LoVo (cell line): ENCODE measurements at regions not wholly inside any gene's neighbourhood (a gene's known extent, or its start where the extent isn't known, plus 50 kb on each side); places are given as distances from the start of the nearest gene placed in this dataset.

ENCODE experiments used
- DNase-seq: peaks from one replicate; pipeline ENCODE4 v3.0.0-alpha.2; 2016; ENCODE audit warnings: low spot score

DNA sequence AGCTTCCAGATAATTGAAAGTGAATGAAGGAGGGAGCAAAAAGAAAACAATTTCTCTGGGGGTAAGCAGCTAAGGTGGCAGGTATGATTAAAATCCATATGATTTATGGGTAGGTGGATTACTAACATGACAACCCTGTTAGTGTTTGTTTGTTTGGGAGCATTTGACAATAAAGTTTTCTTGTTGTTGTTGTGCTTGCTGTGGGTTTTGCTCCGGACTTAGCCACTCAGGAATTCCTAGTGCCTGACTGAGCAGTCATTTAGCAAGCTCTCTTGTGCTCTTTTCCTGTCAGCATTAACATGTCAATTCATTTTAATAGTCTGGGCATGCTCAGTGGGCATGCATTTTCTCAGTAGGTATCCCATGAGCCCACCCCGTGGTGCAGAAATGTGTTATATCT, 674.8 kb upstream of the ZEB2 start:
- DNase-seq: no peak

DNA sequence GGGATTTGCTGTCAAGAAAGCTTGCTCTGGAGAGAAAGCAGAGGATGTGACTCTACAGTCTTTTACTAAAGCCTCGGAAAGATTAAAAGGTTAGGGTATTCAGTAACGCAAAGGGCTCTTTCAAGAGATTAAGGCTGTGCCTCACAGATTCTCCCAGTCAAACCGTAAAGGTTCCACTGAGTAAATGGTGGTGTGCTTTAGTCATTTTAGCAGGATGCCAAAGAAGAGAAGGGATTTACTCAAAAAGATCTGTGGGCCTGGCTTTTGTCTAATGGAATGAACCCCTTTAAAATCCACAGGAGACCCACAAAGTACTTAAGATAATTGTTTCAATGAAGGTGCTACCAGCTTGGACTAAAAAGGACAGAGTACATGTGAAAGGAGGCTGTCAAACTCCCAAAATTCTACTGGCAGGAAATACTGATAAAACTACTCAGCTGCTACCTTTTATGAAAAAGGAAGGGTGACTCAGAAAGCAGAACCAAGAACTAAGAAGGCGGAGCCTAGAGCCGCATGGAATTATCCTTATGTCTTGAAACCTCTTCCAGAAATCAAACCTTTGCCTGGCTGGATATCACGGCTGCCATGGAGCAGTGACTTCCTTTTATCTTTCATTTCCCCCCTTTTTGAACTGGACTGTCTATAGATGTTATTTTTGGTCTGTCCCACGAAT, 670.2 kb upstream of the ZEB2 start:
- no peak for DNase-seq

DNA sequence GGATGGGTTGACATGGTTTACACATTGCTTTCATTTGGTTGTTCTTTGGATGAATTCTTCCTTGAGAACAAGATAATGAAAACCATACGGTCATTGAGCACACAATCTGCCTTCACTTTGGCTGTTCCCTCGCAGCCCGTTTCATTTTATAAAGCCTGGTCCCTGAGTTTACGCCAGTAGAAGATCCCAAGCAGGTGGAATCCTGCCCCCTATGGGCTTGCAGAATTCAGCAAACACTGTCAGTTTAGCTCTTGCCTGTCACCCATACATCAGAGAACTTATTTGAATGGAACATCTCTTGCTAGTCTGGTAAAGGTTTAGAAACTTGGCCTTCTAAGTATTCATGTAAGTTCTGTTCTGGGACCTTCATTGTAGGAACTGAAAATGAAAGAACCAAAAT, 666.4 kb upstream of the ZEB2 start:
- DNase-seq: no peak

DNA sequence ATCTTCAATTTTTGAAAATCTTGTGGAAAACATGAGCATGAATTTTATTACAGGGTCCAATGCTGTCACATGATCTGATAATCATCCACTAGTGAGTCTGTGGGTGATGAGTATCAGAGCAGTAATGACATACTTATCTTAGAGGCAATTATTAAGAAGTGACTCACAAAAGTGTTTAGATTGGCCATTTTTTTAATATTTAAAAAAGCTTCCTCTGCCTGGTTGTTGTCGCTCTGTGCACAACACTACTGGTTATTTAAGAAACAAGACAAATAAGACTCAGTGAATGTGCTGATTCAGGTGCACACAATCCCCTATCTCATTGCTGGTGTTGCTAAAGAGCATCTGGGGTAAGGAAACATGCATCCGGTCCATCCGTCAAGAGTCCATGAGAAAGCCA, 665.8 kb upstream of the ZEB2 start:
- DNase-seq: no peak

DNA sequence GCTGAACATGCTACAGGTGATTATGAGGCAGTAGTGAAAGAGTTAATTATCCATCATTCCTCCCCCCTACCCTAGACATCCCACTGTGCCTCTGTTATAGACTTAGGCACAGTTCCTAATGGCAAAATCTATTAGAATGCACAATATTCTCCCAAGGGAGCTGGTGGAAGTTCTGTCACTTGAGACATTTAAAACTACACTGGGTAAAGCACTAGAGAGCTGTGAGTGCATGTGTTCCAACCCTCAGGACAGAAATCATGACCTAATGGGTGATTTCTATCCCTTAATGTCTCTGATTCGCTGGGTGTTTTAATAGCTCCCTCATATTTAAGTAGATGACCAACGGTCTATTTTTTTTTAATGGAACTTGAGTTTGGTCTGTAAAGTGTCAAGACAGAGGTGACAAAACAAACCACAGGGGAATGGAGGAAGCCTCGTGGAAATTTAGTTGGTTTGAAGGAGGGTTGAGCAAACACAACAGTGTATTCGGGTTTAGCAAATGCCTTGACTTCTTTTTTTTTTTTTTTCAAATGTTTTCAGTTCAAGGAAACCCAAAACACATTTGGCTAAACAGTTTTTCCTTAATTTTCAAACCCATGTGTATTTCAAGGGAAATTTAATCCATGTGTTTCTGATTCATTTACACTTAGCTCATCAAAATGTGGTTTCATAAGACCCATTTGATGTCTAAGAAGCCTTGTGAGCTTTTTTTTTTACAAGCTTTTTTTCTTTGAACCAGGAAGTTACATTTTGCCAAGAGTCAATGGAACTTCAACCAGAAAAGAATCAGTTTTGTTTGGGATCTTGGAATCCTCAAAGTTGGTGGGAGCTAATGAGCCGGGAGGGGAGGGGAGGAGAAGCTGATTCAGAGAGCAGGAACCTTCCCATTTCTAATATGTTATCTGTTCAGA, 665.1 kb upstream of the ZEB2 start:
- DNase-seq: no peak

DNA sequence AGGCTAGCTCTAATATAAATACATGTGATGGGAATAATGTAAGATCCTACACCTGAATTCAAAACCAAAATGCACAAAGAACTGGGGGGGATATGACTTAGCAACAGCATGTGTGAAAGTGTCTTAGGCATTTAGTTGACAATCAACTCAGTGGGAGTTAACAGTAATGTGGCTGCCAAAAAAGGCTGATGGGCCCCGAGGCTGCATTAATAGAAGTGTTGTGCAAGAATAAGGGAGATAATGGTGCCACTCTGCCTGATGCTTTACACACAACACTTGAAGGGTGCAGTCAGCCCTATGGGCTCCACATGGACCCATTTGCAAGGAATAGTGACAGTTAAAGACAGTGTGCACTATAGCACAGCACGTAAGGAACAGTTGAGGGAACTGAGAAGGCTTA, 649.4 kb upstream of the ZEB2 start:
- DNase-seq: no peak

DNA sequence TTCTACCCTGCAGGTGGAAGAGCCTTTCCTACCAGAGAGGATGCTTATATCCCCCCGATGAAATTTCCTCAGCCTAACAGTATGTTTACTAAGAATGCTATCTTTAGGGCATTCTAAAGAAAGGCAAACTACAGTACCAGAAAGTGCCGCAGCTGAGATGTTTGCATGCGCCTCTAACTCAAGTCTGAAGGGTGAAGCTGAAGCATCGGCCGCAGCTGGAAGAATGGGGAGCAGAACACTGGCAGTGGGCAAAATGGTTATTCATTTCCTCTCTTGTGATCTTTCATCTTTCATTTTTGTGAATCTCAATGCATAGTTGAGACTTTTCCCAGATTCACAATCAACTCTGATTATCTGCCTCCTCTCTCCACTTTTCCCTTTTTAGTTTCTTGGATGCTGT, 648.2 kb upstream of the ZEB2 start:
- no peak for DNase-seq

DNA sequence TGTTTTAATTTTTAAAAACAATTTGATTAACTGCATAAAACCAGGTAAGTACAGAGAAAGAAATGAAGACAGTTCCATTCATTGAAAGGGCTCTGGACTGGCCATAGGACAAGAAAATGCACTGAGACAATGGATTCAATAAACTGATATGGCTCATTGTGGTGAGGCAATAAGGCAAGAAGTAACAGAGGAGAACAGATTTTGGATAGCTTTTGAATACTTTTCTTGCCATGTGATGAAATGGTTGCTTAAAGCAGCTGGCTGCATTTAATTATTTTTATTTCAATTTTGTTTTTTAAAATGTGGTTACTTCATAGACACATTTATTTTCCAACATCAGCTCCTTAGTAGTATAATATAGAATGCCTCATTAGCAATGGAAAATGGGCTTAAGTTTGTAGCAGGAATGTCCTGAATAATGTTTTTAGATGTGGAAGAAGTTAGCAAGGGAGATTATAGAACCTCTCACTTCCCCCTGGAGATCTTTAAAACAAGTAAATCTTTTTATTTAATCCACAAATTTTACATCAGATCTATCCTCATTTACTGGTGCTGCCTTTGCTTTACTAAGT, 646.9 kb upstream of the ZEB2 start:
- no peak for DNase-seq

DNA sequence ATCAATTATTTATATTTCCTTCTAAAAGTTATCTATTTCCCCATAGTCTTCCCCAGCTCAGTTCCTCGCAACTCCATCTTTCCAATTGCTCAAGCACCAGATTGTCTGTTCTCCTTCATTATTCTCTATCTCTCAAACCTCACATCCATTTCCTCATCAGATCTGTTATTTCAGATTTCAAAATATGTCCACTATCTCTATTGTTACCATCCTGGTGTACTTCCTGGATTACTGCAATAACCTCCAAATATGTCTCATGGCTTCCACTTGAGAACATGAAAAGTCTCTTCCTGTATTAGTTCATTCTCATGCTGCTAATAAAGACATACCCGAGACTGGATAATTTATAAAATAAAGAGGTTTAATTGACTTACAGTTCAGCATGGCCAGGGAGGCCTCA, 641.7 kb upstream of the ZEB2 start:
- DNase-seq: no peak

DNA sequence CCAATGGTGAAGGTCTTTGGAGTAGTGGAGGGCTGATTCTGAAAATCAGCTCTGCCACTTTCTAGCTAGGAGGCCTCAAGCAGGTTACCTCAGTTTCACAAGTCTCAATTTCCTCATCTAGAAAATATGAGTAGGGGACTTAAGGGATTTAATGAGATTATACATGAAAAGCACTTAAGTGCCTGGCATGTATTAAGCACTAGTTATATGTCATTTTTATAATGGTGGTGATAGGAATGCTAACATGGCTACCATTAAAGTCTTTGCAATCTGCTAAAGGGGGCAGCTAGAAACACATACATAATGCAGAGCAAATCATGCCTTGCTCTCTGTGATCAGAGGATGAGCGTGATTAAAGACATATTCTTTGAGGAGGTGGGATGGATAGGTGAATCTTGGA, 640.9 kb upstream of the ZEB2 start:
- DNase-seq: no peak

DNA sequence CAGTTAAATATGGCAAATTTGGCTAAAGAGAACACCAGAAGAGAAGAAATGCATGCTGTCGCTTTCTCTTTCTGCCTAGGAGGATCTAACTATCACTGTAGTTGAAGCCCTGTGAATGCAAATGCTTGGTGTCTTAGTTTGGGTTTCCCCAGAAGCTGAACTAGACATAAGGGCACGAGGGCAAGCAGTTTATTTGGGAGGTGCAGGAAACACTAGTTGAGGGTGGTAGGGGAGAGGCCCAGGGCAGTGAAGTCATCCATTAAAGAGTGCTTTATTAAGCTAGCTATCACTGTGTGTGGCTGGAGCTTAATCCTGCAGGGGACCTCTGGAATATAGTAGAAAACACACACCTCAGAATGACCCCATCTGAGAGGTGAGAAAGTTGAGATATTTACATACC, 639.8 kb upstream of the ZEB2 start:
- DNase-seq: no peak

DNA sequence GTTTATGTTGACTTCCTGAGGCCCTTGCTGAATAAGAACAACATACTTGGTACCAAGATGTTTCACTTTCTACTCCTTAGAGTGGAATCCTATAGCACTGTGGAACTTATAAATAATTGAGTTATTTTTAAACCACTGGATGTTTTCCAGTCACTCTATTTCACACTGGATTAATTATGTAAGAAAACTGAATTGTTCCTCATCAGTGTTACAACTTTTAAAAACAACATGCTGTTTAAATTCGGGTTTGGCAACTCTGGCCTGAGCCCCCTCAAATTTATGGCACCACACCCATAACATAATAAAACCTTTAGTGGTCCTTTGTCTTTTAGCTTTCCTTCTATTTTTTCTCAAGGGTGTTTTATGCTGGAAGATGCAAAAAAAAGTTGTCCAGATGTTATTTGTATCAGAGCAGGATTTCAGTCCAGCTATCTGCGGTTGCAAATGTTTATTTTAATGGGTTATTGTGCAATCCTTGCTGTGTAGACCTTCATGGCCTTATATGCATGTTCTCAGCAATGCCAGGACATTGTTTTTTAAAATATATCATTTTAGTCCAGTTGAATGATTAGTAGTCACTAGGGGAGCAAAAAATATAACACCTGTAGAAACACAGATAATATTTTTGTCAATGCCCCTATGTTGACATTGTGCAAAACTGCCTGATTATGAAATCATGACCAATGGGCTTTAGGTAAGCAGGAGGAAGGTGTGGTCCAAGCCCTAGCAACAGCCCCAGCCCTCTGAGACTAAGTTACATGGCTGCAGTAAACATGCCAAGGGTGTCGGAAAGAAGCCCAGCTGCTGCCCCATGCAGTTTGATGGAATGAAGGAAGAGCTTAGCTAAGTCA, 638.0 kb upstream of the ZEB2 start:
- DNase-seq: no peak

DNA sequence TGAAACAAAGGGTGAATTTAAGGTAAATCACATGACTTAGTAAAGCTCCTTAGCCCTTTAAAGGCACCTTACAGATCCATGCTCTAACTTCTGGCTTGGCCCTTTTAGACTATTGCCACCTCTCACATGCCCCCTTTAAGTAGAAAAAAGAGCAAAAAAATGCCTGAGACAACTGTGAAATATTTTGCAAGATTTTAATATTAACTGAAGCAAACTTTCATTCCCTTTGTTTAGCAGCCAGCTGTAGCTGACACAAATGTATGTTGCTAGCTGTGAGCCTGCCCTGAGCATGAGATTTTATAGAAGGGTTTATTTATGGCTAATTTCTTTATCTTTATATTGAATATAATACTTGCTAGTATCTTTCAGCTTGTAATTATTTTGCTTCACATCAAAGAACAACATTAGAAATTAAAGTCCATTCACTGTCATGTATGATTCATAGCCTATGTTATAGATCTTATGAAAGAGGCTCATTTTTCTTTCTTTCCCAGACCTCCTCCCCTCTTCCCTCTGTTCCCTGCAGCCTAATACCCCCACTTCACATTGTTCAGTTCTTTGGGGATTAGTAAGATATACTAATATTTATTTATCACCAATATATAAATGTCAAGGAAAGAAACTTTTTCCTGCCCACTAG, 637.2 kb upstream of the ZEB2 start:
- DNase-seq: no peak

DNA sequence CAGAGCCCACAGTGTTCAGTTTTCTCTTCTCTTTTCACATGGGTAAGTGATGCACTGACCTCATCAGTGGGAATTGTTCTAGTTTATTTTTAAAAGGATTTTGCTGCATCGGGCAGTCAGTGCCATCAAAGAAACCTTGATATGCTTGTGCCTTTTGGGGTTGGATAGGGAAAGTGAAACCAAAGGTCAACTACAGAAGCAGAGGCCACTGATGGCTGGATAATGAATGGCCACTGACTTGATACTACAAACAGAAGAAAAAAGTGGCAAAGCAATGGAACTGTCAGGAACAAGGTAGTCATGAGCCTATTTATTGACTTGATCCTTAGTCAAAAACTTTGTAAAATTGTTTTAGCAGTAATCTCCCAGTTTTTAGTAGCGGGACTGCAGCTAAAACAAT, 636.3 kb upstream of the ZEB2 start:
- no peak for DNase-seq

DNA sequence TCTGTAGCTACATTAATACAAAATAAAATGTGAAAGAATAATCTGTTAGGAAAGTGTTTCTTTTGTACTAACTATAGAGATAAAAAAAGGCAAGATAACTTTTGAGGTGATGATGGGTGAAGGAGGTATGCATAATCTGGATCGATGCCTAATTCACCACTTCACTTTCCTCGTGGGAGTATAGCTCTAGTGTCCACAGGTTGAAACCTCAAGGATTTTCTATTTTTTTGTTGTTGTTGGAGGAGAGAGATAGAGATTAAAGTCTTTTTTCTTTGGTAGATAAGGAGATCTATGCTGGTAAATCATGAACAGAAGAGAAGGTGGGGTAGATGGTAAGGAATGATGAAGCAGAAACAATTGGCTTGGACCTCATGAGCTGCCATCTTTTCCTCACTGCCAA, 635.3 kb upstream of the ZEB2 start:
- DNase-seq: no peak

DNA sequence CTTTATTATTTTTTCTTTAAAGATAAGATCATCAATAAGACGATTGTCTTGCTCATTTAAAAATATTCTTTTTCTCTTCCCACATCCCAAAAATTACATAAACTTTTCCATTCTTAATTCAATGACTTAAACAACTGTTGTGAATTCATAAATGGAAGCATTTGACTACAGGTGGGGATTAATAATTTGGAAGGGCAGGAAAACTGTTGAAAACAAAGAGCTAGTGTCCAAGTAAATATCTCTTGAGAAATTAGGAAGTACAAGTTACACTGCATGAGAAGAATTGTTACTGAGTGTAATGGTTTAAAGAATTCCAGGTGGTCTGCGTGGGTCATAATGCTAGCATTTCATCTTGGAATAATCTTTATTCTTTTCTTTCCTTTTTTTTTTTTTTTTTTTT, 634.8 kb upstream of the ZEB2 start:
- no peak for DNase-seq

DNA sequence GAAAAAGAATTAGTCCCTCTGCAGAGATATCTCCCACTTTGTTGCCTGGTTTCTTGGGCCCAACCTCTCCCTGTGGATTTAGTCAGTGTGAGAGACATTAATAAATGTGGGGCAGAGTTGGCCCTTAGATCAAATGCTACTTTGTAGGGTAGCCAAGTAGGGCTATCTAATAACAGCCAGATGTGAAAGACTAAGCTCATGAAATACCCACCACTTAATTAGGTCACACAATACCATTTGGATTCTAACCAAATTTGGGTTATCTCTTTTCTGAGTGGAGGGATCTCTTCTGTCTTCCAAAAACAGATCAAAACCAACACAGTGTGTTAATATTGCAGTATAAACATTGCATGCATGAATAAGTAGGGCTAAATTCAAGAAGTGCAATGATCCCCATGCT, 626.8 kb upstream of the ZEB2 start:
- no peak for DNase-seq

DNA sequence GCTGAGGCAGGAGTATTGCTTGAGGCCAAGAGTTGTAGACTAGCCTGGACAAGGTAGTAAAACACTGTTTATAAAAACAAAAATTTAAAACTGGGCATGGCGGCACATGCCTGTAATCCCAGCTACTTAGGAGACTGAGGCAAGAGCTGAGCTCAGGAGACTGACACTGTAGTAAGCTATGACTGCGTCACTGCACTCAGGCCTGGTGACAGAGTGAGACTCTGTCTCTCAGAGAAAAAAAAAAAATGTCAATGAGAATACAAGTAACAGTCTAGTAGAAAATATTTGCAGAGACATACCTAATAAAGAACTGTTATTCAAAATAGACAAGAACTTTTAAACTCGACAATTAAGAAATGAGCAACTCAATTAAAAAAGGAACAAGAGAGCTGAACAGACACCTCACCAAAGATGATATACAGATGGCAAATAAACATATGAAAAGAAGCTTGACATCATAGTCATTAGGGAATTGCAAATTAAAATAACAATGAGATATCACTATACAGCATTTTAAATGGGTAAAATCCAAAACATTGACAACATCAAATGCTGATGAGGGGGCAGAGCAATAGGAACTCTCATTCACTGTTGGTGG, 624.3 kb upstream of the ZEB2 start:
- DNase-seq: no peak

DNA sequence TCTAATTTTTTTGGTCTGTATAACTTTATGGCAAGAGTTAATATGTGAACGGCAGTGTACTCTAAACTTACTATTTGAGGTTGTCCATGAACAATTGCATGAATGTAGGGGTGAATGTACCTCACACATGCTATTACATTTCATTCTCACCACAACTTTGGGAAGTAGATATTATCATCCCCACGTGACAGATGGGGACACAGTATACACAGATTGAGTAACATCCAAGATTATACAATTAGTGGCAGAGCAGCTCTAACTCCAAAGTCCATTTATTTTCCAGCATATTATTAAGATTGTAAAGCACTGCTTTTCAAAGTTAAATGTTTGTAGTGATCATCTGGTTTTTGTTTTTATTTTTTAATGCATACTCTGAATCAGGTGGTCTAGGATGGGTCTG, 622.1 kb upstream of the ZEB2 start:
- no peak for DNase-seq

DNA sequence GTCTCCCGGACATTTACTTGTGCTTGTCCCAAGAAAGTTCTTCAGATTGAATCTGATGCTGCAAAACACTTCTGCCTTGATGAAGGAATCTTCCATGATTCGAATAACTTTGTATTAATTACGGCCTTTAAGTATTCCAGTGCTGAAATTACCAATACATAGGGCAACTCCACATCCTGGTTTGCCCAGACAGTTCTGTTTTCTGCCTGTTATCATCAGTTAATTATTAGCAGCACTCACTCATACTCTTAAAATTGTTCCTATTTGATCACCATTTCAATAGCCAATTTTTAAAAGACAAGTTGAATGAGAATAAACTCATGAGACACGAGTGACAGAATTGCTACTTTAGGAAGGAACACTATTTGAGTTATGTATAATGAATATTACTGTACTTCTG, 620.7 kb upstream of the ZEB2 start:
- DNase-seq: no peak

DNA sequence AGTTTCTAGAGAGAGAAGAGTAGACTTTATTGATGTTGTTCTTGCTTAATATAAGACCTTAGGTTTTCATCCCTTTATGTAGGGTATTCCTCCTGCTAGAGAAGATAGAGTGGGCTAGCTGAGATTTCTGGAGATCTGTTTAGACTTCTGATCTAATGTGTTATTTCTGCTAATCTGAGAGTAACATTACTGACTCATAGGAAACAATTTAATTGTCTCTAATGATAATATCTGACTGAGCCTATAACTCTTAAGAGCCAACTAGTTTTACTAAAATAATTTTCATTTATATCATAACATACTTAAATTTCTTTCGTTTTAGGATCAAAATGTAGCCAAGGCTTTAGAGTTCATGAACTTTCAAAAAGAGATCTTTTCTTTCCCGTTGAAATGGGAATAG, 618.7 kb upstream of the ZEB2 start:
- DNase-seq: no peak

DNA sequence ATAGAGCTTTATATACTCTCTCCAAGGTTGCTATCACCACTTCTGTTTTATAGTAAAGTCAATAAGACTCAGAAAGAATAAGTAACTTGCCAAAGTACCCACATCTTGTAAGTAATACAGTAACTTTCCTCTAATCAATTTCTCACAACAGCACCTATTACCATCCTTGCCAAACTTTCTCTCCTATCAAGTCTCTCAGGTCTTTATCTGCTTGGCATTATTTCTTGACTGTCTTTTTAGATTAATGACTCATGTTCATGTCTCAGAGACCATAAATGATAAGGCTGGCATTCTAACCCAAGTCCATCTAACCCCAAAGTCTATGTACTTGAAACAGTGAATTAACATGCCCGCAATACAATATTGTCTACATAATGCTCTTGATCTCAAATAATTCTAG, 618.0 kb upstream of the ZEB2 start:
- no peak for DNase-seq
